Transverse colon (tissue), 4 donors: ENCODE measurements at regions not wholly inside any gene's neighbourhood (a gene's known extent, or its start where the extent isn't known, plus 50 kb on each side); places are given as distances from the start of the nearest gene placed in this dataset.

Experiments used
- CTCF ChIP-seq, 5 experiments: fragments of 200-600 bp in 3 of 5; fragments of 450-650 bp in 2 of 5; sonication (generic) in 3 of 5; IDR thresholded peaks; 1 replicate in 2 of 5; 2 replicates in 3 of 5; pipeline ENCODE4 v1.5.1; 2016 to 2017; ENCODE audit warnings: antibody characterized with exemption in 5 of 5, inconsistent platforms in 3 of 5, mild to moderate bottlenecking in 2 of 5, moderate library complexity in 1 of 5
- POLR2AphosphoS5 ChIP-seq, 3 donors: sonication (generic); formaldehyde crosslinking; IDR thresholded peaks; one replicate each; pipeline ENCODE4 v1.6.1; 2016; ENCODE audit warnings: antibody characterized with exemption in 3 of 3

DNA sequence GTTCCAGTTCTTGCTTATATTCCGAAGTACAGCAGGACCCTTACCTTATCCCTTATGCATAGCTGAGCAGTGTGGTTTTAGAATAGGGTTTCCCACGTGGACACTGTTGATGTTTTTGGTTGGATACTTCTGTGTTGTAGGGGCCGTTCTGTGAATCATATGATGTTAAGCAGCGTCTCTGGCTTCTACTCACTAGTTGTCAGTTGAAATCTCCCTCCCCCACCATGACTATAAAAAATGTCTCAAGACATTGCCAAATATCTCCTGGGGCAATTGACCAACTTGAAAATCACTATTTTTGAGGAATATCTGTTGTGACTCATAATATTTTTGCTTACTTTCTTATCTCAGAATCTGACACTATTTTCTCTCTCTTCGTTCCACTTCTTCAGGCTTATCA lies 713.7 kb downstream of the TSN start:
- TF ChIP-seq POLR2AphosphoS5 (IDR thresholded peaks at IDR 0.05) = no peak
- TF ChIP-seq CTCF (IDR thresholded peaks at IDR 0.05) = no peak
